ENCODE measurements at regions not wholly inside any gene's neighbourhood (a gene's known extent, or its start where the extent isn't known, plus 50 kb on each side); places are given as distances from the start of the nearest gene placed in this dataset.

DNA sequence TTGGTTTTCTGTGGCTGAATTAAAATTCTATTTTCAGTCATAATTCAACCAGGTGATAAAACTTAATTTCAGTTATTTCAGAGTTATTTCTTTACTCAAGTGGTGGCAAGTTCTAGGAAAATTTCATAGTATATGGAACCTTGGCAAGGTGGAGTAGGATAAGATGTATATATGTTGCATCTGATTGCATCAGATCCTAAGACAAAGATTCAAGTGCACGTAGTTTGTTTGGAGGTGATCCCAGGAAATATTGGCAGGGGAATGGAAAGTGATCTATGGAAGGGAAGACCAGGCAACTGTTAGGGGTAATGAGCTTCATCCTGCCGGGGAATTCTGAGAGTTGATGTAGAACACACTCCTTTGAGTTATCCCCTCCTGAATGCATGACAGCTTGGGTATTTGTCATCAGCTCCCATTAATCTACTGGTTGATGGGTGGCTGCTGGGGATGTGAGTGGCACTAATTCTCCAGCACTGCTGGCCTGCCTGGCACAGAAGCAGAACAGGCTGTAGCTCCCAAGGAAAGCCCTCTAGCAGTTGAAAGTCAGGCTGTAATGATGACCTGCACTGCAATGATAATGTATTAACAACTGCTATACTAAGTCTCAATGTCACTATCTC, 52.2 kb upstream of the TOM1L1 start:
- dilution Hi-C loops (cut with HindIII; ENCODE audit: low sequenced_read_pairs, unreplicated experiment): no loop called here

More for the DNA sequence above, 52.2 kb upstream of the TOM1L1 start:
- no CpG with 5 or more reads among the region's 2 CpGs for WGBS, 2 experiments (ENCODE audit: extremely low coverage in 2 of 2, insufficient read length in 1 of 2)
- Histone ChIP-seq H2BK15ac (ENCODE audit: low read depth, low read length) (no peak overlapping the region), H4K91ac (ENCODE audit: insufficient read depth, low read depth, low read length) (no peak overlapping the region), H3K23ac (ENCODE audit: low read depth, low read length) (no peak overlapping the region), H4K8ac (ENCODE audit: low read depth in 2 of 2, low read length in 2 of 2) (no peak overlapping the region), H4K5ac (ENCODE audit: low read depth, low read length) (no peak overlapping the region), H3K4me1 (ENCODE audit: control insufficient read depth, insufficient read depth, low read length) (no peaks in the 10 kb centered on the region), H2AK5ac (ENCODE audit: low read depth, low read length) (no peak overlapping the region), H2BK120ac (ENCODE audit: low read depth, low read length) (no peak overlapping the region), H3K27me3 (ENCODE audit: control insufficient read depth, insufficient read depth, low read length) (no peaks in the 10 kb centered on the region), H2AFZ (replicated peaks; ENCODE audit: low read length, poor library complexity) (no peak overlapping the region), H2AK9ac (replicated peaks; ENCODE audit: low read depth, low read length, poor library complexity) (no peak overlapping the region), H3K4ac (ENCODE audit: low read depth, low read length) (no peak overlapping the region), H3K4me3 (ENCODE audit: insufficient read depth, low read depth, low read length) (no peak overlapping the region), H3K4me2 (ENCODE audit: low read depth, low read length) (no peak overlapping the region), H4K20me1 (ENCODE audit: insufficient read depth, low read length) (no peaks in the 10 kb centered on the region), H3K36me3 (ENCODE audit: control insufficient read depth, insufficient read depth, low read length) (no peaks in the 10 kb centered on the region), H3K27ac (ENCODE audit: insufficient read depth, low read length) (no peak overlapping the region), H2BK20ac (ENCODE audit: low read depth, low read length) (no peak overlapping the region), H3K9ac (ENCODE audit: low read depth, low read length) (no peak overlapping the region), H3K14ac (replicated peaks; ENCODE audit: low read depth, low read length) (no peak overlapping the region), H2BK5ac (ENCODE audit: low read depth, low read length, poor library complexity, severe bottlenecking) (no peak overlapping the region), H3K9me1 (ENCODE audit: insufficient read depth, low read length) (no peaks in the 10 kb centered on the region), H3K79me1 (ENCODE audit: low read depth in 1 of 2, low read length in 2 of 2) (no peaks in the 10 kb centered on the region), H3K9me3 (ENCODE audit: control insufficient read depth, insufficient read depth, low read length) (no peaks in the 10 kb centered on the region; the same call in none of the 2 replicates), H3K18ac (ENCODE audit: low read depth, low read length) (no peak overlapping the region), H3K56ac (ENCODE audit: extremely low read depth, insufficient read depth, low read length) (no peak overlapping the region)
- BruUV-seq (replicated peaks): no TSS peak
- ChIA-PET CTCF (no interaction called here), POLR2A (ENCODE audit: unreplicated experiment) (no interaction called here)
- ATAC-seq (ENCODE audit: low read depth): no peak
- DNase-seq: no peak
- in situ Hi-C loops (cut with MboI; ENCODE audit: low sequenced_read_pairs): no loop called here
- intact Hi-C loops (cut with micrococcal nuclease): no loop called here
- TF ChIP-seq FOS (IDR thresholded peaks at IDR 0.05; ENCODE audit: low read depth, low read length) (no peak), RAD21 (IDR thresholded peaks at IDR 0.05; ENCODE audit: low read length) (no peak), NFE2L2 (IDR thresholded peaks at IDR 0.05; ENCODE audit: low read depth, low read length) (no peak), RFX5 (IDR thresholded peaks at IDR 0.05; ENCODE audit: low read depth, low read length) (no peak), CHD1 (IDR thresholded peaks at IDR 0.05; ENCODE audit: low read depth, low read length) (no peak), CEBPB (IDR thresholded peaks at IDR 0.05; ENCODE audit: low read depth, low read length) (no peak), SMC3 (IDR thresholded peaks at IDR 0.05; ENCODE audit: low read depth, low read length) (no peak), RCOR1 (IDR thresholded peaks at IDR 0.05; ENCODE audit: insufficient replicate concordance, low read length) (no peak), POLR2A (IDR thresholded peaks at IDR 0.05; ENCODE audit: low read depth, low read length) (no peak)
- TF ChIP-seq, protein P1, sequence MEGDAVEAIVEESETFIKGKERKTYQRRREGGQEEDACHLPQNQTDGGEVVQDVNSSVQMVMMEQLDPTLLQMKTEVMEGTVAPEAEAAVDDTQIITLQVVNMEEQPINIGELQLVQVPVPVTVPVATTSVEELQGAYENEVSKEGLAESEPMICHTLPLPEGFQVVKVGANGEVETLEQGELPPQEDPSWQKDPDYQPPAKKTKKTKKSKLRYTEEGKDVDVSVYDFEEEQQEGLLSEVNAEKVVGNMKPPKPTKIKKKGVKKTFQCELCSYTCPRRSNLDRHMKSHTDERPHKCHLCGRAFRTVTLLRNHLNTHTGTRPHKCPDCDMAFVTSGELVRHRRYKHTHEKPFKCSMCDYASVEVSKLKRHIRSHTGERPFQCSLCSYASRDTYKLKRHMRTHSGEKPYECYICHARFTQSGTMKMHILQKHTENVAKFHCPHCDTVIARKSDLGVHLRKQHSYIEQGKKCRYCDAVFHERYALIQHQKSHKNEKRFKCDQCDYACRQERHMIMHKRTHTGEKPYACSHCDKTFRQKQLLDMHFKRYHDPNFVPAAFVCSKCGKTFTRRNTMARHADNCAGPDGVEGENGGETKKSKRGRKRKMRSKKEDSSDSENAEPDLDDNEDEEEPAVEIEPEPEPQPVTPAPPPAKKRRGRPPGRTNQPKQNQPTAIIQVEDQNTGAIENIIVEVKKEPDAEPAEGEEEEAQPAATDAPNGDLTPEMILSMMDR (conservative IDR thresholded peaks at IDR 0.05; ENCODE audit: low read depth, low read length): no peak
- TF ChIP-seq, protein P2, sequence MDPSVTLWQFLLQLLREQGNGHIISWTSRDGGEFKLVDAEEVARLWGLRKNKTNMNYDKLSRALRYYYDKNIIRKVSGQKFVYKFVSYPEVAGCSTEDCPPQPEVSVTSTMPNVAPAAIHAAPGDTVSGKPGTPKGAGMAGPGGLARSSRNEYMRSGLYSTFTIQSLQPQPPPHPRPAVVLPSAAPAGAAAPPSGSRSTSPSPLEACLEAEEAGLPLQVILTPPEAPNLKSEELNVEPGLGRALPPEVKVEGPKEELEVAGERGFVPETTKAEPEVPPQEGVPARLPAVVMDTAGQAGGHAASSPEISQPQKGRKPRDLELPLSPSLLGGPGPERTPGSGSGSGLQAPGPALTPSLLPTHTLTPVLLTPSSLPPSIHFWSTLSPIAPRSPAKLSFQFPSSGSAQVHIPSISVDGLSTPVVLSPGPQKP (IDR thresholded peaks at IDR 0.05; ENCODE audit: borderline replicate concordance, low read depth, low read length): no peak
- TF ChIP-seq, protein P3, sequence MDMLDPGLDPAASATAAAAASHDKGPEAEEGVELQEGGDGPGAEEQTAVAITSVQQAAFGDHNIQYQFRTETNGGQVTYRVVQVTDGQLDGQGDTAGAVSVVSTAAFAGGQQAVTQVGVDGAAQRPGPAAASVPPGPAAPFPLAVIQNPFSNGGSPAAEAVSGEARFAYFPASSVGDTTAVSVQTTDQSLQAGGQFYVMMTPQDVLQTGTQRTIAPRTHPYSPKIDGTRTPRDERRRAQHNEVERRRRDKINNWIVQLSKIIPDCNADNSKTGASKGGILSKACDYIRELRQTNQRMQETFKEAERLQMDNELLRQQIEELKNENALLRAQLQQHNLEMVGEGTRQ (IDR thresholded peaks at IDR 0.05; ENCODE audit: low read depth, low read length): no peak

Data from IMR-90 (cell line).